ENCODE measurements at regions not wholly inside any gene's neighbourhood (a gene's known extent, or its start where the extent isn't known, plus 50 kb on each side); places are given as distances from the start of the nearest gene placed in this dataset.

GRCh38 chr2:129181433-129181832 is 798.0 kb upstream of the RAB6C start:
- TF ChIP-seq, protein P1, sequence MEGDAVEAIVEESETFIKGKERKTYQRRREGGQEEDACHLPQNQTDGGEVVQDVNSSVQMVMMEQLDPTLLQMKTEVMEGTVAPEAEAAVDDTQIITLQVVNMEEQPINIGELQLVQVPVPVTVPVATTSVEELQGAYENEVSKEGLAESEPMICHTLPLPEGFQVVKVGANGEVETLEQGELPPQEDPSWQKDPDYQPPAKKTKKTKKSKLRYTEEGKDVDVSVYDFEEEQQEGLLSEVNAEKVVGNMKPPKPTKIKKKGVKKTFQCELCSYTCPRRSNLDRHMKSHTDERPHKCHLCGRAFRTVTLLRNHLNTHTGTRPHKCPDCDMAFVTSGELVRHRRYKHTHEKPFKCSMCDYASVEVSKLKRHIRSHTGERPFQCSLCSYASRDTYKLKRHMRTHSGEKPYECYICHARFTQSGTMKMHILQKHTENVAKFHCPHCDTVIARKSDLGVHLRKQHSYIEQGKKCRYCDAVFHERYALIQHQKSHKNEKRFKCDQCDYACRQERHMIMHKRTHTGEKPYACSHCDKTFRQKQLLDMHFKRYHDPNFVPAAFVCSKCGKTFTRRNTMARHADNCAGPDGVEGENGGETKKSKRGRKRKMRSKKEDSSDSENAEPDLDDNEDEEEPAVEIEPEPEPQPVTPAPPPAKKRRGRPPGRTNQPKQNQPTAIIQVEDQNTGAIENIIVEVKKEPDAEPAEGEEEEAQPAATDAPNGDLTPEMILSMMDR (IDR thresholded peaks at IDR 0.05), result no peak
- TF ChIP-seq EP300 (IDR thresholded peaks at IDR 0.05), result no peak
- no peak for TF ChIP-seq POLR2A (IDR thresholded peaks at IDR 0.05)
- WGBS, 3 donors, result 56 to 62% (median 62%) methylated on average over 1 of the region's 1 CpG
- no peak for DNase-seq

DNA sequence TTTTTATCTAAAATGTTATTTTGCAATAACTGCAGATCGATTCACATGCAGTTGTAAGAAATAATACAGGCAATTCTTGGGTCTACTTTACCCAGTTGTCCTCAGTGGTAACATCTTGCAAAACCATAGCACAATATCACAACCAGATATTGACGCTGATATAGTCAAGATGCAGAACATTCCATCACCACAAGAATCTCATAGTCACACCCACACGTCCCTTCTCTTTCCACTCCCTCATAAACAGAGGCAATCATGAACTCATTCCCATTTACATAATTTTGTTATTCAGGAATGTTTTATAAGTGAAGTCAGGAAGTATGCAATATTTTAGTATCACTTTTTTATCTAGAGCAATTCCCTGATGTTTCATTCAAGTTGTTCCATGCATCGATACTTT is 797.5 kb upstream of the RAB6C start:
- Histone ChIP-seq H3K4me3 (no peak overlapping the region), H3K36me3 (no peaks in the 10 kb centered on the region), H3K27ac (no peak overlapping the region), H3K9me3 (no peaks in the 10 kb centered on the region), H3K27me3 (no peaks in the 10 kb centered on the region), H3K4me1 (ENCODE audit: insufficient read depth) (no peaks in the 10 kb centered on the region)
- DNase-seq, result no peak
- 73 to 78% (median 73%) methylated on average over 4 of the region's 4 CpGs for WGBS, 3 donors
- TF ChIP-seq POLR2A (IDR thresholded peaks at IDR 0.05), result no peak
- no peak for TF ChIP-seq EP300 (IDR thresholded peaks at IDR 0.05)
- TF ChIP-seq, protein P1 (IDR thresholded peaks at IDR 0.05), result no peak
- intact Hi-C loops (cut with DNase I), result no loop called here

More at GRCh38 chr2:129181433-129181832, 798.0 kb upstream of the RAB6C start:
- no peak overlapping the region for H3K27ac ChIP-seq
- intact Hi-C loops (cut with DNase I), result no loop called here
- H3K4me1 ChIP-seq (ENCODE audit: insufficient read depth), result no peaks in the 10 kb centered on the region
- no peaks in the 10 kb centered on the region for H3K27me3 ChIP-seq
- H3K9me3 ChIP-seq, result no peaks in the 10 kb centered on the region
- H3K36me3 ChIP-seq, result no peaks in the 10 kb centered on the region
- no peak overlapping the region for H3K4me3 ChIP-seq

- H3K4me1 ChIP-seq (ENCODE audit: insufficient read depth), result no peaks in the 10 kb centered on the region
- no peak for DNase-seq
- H3K27ac ChIP-seq, result no peak overlapping the region
- TF ChIP-seq, protein P1 (IDR thresholded peaks at IDR 0.05), result no peak
- TF ChIP-seq POLR2A (IDR thresholded peaks at IDR 0.05), result no peak
- no peaks in the 10 kb centered on the region for H3K36me3 ChIP-seq
- intact Hi-C loops (cut with DNase I), result no loop called here
- H3K4me3 ChIP-seq, result no peak overlapping the region
- H3K27me3 ChIP-seq, result no peaks in the 10 kb centered on the region
- H3K9me3 ChIP-seq, result no peaks in the 10 kb centered on the region
- 52 to 55% (median 53%) methylated on average over 3 of the region's 3 CpGs for WGBS, 3 donors
Measured at GRCh38 chr2:129187343-129187742, 792.1 kb upstream of the RAB6C start.

GRCh38 chr2:129188451-129188850 is 791.0 kb upstream of the RAB6C start:
- intact Hi-C loops (cut with DNase I), result no loop called here
- no peak for DNase-seq
- H3K27me3 ChIP-seq, result no peaks in the 10 kb centered on the region
- no peaks in the 10 kb centered on the region for H3K36me3 ChIP-seq
- TF ChIP-seq, protein P1 (IDR thresholded peaks at IDR 0.05), result no peak
- no peak for TF ChIP-seq POLR2A (IDR thresholded peaks at IDR 0.05)
- no peak for TF ChIP-seq EP300 (IDR thresholded peaks at IDR 0.05)
- H3K27ac ChIP-seq, result no peak overlapping the region
- no peaks in the 10 kb centered on the region for H3K9me3 ChIP-seq
- no peaks in the 10 kb centered on the region for H3K4me1 ChIP-seq (ENCODE audit: insufficient read depth)
- WGBS, 3 donors, result 86 to 94% (median 92%) methylated on average over 9 of the region's 9 CpGs
- H3K4me3 ChIP-seq, result no peak overlapping the region

Measured in ovary (tissue), 7 donors.